CD4-positive, alpha-beta T cell treated with Interleukin-6 at 100 ng/mL for 8 hours (primary cell): ENCODE measurements at regions not wholly inside any gene's neighbourhood (a gene's known extent, or its start where the extent isn't known, plus 50 kb on each side); places are given as distances from the start of the nearest gene placed in this dataset.
A peak's percentile ranks its signal among the peaks of the same experiment; 100 is the strongest.

Experiments
- DNase-seq: peaks from one replicate; pipeline ENCODE4 v3.0.0-alpha.2; 2020; ENCODE audit warnings: mixed read lengths, low spot score

DNA sequence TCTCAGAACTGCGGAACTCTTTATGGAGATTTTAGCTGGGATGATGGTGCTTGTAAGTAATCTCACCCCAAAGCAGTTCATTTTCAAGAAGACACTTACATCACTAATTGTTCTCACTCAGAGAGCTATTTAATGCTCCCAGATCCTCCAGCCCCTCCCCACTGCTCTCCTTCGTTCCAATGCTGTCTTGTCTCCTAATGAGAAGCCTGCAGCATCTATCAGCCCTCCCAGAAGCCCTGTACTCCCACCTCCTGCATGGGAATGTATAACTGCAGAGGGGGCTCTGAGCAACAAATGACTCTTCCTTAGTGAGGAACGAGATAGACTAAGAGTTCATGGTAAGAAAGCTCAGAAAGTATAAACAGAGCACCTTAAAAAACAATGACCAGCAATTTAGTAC is 377.4 kb upstream of the RUNX1 start:
- DNase-seq = no peak

DNA sequence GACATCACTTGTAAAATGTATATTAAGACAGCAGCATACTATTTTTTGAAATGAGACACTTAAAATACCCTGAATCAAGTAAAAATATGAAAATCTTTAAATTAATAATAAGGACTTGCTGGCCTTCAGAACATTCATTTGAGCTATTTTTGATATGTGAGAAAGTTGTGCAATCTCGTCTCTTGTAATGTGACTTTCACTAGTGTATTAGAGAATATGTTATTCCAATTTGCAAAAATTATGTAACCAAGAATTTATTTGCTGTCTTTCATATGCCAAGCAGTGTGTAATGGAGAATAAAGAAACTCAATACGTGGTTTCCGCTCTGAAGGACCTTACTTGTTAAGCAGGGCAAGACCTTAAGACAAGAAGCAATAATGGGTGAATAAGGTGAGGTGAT is 375.0 kb upstream of the RUNX1 start:
- no peak for DNase-seq

DNA sequence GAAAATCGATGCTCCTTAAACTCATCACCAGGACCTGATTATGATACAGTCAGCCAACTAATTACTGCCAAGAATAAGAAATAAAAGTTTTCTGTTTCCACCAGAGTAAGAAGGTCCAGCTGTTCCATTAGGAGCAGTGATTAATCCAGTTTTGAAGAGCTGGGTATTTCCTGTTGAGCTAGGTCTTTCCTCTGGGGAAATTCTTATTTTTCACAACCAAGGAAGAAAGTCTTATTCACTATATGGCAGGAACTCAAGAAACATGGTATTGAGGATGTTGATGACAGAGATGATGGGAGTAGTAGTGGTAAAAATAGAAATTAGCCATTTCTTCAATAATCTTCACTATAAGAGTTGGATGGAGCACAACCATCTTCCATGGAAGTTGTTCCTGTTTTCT is 374.6 kb upstream of the RUNX1 start:
- DNase-seq = no peak

DNA sequence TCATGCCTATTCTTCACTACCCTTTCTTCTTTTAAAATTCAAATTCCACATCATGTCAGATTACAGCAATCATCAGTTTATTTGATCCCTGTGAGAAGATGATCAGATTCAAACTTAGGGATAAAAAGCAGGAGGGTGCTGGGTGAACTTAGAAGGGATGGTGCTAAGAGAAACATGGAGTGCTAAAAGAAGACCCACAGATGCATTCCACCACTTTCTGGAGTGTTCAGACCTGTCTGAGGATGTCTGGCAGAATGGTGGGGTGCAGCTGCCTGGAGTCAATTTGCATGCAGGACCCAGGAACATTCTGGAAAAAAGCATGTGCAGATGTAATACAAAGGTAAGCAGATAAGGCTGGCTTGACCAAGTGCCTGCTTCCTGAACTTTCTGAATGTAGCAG is 372.9 kb upstream of the RUNX1 start:
- DNase-seq = no peak

DNA sequence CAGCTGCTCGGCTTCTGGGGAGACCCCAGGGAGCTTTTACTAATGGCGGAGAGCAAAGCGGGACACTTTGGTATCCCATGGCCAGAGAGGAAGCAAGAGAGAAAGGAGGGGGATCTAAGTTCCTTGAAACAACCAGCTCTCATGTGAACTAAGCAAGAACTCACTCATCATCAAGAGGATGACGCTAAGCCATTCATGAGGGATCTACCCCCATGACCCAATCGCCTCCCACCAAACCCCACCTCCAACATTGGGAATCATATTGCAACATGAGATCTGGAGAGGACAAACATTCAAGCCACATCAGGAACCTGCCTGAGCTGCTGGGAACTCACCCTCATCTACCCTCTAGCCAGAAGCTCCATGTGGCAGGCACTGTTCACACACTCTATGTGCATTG is 372.1 kb upstream of the RUNX1 start:
- no peak for DNase-seq

DNA sequence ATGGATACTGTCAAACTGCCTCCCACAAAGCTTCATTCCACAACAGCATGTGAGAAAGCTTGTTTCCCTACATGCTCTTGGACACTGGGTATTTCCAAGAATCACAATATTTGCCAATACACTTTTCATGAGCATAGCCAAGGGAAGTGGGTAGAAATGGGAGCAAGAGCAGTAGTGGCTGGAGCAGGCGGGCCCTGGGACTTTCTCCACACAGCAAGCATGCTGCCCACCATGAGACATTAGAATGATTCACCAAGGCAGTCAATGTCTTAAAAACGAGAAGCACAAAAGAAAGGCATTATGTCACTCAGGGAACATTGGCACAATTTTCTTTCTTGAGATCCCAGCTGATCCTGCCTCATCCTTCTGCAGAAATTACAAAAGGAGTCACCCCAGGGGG is 371.6 kb upstream of the RUNX1 start:
- no peak for DNase-seq

DNA sequence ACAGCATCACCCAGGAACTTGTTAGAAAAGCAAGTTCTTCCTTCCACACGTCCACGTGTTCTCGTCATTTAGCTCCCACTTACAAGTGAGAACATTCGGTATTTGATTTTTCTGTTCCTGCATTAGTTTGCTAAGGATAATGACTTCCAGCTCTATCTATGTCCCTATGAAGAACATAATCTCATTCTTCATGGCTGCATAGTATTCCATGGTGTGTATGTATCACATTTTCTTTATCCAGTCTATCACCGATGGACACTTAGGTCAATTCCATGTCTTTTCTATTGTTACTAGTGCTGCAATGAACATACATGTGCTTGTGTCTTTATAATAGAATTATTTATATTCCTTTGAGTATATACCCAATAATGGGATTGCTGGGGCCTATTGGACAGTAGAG is 368.7 kb upstream of the RUNX1 start:
- DNase-seq = no peak

DNA sequence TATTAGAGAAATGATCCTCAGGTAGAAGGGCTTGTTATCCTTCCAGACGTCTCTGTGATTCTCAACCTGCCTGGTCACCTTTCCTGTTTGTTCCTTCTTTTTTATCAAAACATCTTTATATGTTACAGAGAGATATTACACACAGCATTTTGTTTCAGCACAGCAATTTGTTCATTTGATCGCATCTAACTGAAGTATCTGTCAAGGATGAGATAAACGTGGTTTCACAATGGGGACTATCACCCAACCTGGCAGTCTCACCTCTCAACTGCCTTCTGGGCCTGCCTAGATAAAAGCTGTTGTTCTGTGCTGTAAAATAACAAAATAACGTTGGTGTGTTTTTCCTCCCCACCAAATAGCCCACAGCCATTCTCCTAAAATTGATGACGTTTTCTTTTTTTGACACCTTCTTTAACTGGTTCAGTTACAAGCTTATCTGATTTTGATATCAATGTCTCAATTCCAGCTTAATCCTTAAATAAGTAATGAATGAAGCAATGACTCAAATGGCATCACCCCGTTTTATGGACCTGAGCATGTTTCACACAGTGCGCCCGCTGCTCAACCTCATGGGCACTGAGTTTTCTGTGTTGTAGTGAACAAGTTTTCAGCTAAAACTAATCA is 367.9 kb upstream of the RUNX1 start:
- DNase-seq = no peak

DNA sequence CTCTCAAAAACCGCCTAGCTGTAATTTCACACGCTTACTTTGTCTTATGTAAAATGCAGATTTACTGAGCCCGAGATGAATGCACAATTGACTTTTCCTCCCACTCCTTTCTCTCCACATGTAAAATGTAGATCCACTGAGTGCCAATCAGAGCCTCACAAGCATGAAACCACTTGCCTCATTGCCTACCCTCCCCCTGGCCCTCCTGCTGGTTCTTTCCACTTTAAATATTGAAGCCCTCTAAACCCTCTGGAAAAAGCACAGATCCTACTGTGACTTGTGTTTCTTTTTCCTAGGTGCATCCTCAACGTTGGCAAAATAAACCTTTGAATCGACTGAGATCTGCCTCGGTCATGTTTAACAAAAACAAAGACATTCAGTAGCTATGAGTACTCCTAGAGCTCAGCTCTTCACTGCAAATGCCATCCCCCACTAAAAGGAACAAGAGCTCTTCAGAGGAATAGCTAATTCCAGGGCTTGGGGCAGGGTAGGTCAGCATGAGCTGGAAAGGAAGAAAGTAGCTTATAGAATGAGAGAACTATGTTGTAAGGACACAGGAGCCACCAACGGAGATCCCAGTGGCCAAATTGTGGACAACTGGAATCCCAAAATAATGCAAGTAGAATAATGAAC is 365.5 kb upstream of the RUNX1 start:
- DNase-seq = no peak

DNA sequence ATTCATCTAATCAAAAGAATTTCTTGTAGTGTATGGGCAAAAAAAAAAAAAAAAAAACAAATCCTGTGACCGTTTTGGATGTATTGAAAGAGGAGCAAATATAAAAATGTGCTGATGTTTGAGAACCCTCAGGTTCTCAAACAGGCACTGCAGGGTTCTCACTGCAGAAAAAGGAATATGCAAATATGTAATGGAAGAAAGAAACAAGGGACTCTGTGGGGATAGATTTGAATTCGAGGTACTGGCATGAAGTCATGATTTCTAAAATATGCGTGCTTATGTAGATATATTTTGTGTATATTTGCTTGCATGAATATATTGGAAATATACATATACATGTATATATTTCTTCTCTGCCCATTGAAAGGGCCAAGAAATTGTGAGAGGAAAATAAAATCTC is 365.0 kb upstream of the RUNX1 start:
- DNase-seq = no peak

DNA sequence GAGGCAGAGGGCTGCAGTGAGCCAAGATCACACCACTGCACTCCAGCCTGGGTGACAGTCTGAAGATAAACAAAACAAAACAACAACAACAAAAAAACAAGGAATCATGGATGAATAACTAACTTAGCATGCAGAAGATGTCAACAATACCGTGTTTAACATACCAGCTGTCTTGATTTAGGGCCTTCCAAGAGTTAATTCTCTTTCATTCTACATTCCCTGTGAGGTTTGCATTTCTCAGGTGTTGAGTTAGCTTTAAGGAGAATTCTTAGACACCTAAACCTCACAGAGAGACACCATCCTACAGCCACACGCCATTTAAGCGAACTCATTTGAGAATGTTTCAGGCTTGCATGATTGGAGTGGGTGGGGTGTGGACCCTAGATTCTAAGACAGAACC is 363.1 kb upstream of the RUNX1 start:
- DNase-seq = no peak

DNA sequence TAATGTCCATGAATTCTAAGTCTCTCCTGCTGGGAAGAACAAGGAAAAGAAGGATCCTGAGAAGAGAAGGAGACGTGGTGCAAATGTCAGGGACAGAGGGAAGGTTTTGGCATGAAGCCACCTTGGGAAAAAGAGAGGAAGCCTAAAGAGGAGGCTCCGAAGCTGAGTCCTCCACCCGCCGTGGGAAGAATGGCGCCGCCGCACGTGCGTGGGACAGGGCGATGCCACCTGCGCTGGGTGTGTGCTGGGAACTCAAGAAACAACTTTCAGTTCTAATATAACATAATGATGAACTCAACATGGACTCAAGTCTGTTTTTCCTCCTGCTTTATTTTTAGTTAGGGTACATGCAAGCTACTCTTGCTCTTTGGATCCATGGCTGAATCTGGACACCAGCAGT is 362.3 kb upstream of the RUNX1 start:
- DNase-seq = no peak

DNA sequence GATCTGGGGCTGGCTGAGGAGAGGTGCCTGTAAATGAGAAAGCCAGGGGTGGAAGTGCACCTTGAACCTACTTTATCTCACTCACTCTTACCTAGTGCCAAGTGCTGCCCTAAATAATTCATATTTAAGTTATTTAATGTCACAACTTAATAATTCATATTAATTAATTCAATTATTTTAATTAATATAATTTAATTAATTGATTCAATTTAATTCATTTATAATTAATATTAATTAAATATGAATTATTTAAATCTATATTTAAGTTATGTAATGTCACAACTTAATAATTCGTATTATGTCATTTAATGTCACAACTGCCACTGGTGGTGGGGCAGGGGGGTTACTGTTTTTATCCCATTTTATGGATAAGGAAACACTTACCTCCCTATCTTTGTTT is 361.6 kb upstream of the RUNX1 start:
- DNase-seq = no peak

DNA sequence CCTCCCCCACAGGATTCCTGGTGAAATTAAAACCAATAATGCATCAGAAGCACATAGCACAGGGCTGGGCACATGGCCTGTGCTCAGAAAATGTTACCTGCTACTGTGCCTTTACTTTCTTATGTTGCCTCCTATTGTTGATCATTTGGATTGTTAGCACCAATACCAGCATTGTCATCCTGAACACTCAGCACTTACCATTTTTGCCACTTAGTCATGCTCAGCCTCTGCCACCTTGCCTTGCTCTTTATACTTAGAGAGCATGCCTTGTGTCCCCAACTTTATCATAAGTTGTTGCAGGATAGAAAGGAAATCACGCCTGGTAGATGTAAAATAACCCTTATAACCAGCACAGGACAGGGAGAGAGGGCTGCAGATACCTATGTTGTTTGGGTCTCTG is 361.0 kb upstream of the RUNX1 start:
- DNase-seq = no peak

DNA sequence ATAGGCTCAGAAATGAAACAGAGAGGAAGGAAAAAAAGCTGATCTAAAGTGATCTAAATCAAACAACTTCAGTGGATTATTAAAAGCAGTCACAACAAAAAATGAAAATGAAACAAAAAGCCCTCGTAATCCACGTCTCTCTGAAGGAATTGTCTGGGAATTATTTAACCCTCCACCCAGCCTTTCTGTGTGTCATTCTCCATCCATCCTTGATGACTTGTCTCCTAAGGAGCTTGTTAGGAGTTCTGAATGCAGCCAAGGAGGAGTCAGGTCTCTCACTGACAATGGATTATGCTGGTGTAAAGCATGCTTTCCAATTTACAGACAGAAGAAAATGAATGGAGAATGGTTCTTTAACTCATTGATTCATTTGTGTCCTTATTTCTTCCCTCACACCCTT is 359.3 kb upstream of the RUNX1 start:
- no peak for DNase-seq

DNA sequence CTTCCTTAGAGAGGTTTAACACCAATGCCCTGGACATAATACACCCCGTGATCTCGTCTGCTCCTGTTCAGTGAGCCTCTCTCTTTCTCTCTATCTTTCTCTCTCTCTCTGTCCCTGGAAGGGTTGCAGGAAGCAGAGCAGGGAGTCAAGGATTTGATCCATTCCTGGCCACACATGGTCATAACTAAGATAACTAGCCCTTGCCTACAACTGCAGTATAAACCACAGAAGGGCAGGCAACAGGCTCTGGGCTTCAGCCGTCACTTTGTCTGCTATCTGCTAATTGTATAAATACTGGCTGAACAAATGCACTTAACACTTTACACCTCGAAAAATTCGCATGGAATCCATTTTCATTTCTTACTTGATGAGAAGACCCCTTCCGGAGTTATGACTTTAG is 357.5 kb upstream of the RUNX1 start:
- no peak for DNase-seq

DNA sequence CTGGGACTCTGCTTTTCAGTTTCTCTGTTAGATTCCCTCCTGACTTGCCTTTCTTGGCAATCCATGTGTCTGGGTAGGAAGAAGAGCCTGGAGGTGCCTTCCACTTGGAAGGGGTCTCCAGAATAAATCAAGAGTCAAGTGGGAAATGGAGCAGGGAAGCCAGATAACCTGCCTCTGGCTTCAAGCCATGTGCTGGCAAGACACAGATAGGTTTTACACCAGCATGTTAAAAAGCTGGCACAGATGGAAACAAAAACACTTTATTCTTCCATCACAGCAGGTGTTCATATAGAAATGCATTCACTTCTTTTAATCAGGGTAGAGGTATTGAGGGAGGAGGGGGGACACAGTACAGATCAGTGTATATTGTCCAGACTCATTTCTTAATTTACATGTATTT is 356.9 kb upstream of the RUNX1 start:
- no peak for DNase-seq

DNA sequence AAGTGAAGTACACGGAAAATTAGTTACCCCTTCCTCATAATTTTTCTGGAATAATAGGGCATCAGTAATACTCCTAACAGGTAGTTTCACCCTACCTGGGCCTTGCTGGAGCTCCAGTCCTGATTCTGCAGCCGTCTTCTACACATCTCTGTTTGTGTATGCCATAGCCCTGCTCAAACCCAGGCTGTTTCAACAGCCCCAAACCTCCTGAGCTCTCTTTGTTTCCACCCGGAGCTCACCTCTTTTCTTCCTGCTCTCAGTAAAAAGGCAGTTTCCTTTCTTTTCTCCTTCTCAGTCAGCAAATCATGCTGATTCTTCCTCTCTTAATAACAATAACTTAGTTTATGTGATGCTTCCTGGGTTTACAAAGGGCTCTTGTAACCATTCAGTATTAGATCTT is 355.1 kb upstream of the RUNX1 start:
- DNase-seq = no peak

DNA sequence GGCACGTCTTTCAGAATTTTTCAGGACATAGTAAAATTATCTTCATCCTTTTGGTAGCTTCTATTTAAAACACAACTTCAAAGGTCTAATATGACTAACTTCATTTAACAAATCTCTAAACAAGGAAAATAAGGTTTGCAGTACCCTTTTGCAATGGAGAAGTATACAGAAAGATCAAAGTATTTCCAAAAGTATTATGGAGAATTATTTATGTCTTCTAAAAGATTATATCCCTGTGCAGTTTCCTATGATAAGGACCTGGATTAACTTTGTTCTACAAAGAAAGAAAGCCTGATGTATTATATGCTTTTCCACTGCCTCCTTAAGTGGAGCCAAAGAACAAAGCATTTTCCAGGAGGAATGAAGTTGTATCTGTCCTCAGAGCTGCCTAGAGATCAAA is 353.0 kb upstream of the RUNX1 start:
- no peak for DNase-seq

DNA sequence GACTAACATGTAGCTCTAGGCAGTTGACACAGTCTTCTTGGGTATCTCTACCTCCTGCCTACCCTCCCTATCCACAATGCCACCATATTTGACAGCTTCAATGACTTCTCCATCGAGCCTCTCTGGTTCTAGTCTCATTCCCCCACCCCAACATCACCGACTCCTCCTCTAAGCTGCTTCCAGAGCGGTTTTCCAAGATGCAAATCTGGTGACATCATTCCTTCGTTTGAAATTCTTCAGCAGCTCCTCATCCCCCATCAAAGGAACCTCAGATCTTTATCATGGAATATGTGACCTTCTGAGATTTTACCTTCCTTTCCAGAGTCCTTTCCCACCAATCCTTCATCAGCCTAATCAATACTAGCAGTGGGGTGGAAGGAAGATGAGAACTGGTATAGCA is 352.4 kb upstream of the RUNX1 start:
- no peak for DNase-seq

DNA sequence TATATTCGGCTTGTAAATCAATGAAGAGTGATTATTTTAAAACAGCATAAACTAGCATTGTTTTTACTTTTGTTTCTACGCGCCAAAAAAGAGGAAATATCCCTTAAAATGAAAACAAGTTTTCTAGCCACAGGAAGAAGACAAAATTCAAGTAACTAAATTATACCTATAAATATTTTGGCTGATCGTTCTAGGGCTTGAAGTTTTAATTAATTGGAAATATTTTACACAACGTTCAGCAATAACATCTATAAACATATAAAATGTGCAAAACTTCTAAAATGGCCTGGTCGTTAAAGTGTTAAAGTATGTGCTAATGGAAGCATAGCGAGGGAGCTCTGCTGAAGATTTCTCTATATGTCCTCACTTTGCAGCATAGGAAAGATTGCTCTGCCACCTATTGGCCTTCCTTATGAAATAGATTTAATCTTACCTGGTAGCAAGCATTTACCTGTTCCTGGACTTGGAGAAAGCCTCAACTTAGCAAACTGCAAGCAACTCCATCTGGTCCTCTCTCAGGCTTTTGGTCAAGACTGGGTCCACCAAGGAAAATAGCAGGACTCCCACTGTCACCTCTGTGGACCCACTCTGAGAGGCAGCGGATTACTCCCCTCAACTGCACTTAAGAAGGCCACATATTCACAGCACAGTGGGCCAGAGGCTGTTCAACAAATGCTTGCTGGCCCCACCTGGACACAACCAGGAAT is 351.3 kb upstream of the RUNX1 start:
- peak; percentile 61 for DNase-seq

DNA sequence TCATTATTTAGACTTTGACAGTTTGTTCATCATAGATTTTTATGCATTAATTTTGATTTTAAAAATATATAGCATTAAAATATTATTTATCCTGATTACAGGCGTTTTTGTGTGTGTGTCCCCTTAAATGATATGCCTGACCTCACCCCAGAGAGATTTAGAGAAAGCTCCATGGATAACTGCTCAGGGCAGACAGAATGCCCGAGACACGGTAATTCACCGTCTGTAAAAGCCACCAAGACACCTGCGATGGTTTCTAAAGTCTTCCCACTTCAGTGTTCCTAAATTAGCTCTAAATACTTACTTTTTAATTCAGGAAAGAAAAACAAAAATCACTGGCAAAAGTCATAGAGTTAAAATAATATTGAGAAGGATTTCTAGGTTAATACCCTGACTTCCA is 350.6 kb upstream of the RUNX1 start:
- no peak for DNase-seq

DNA sequence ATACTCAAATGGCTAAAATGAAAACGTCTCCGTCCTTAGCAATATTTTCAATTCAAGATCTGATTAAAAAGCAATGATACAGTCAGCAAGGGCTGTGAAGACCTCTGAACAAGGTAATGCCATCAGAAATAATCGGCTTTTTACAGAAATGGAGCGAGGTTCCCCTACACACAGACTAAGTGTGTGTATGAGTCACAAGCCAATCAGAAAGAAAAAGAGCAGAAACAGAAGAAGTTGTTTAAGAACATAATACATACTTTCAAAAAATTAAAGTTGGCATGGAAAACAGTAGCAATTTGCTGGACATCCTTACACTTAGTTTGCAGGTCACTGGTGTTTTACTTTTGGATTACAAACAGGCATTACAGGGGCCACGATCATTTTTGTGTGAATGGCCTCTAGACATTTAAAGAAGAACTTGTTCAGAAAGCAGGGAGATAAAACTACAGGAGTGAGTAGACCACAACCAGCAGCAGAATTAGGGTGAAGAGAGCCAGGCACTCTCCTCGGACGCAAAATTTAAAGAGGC is 350.0 kb upstream of the RUNX1 start:
- DNase-seq = no peak
